ENCODE measurements at regions not wholly inside any gene's neighbourhood (a gene's known extent, or its start where the extent isn't known, plus 50 kb on each side); places are given as distances from the start of the nearest gene placed in this dataset.
A peak's percentile ranks its signal among the peaks of the same experiment; 100 is the strongest.

GRCh38 chr7:21194936-21195335, 232.9 kb upstream of the SP4 start:
- TF ChIP-seq FOXM1 (IDR thresholded peaks at IDR 0.05; ENCODE audit: borderline replicate concordance, low read depth) = no peak
- no peak for TF ChIP-seq USF1 (IDR thresholded peaks at IDR 0.05)
- TF ChIP-seq REST (IDR thresholded peaks at IDR 0.05; ENCODE audit: low read depth) = no peak
- no peak for TF ChIP-seq EGR1 (IDR thresholded peaks at IDR 0.05)
- TF ChIP-seq ZBTB7A (IDR thresholded peaks at IDR 0.05; ENCODE audit: low read depth) = no peak
- TF ChIP-seq TEAD4 (IDR thresholded peaks at IDR 0.05) = no peak
- no peak for TF ChIP-seq EP300 (IDR thresholded peaks at IDR 0.05; ENCODE audit: borderline replicate concordance)
- no peak for TF ChIP-seq MAX (IDR thresholded peaks at IDR 0.05)
- TF ChIP-seq TCF12 (IDR thresholded peaks at IDR 0.05; ENCODE audit: low read depth) = no peak
- no peak for TF ChIP-seq CEBPB (IDR thresholded peaks at IDR 0.05)
- TF ChIP-seq NFIC (IDR thresholded peaks at IDR 0.05) = no peak
- no peak for TF ChIP-seq CREB1 (IDR thresholded peaks at IDR 0.05; ENCODE audit: low read depth)
- TF ChIP-seq RAD21 (IDR thresholded peaks at IDR 0.05; ENCODE audit: low read depth) = no peak
- TF ChIP-seq TAF1 (IDR thresholded peaks at IDR 0.05; ENCODE audit: low read depth) = no peak
- TF ChIP-seq YY1 (IDR thresholded peaks at IDR 0.05; ENCODE audit: low read depth) = no peak

- peak; percentile 69 for TF ChIP-seq NFIC (IDR thresholded peaks at IDR 0.05)
- TF ChIP-seq FOXM1 (IDR thresholded peaks at IDR 0.05; ENCODE audit: borderline replicate concordance, low read depth) = no peak
- peak; percentile 42; the same call in 1 of the 2 replicates for TF ChIP-seq EP300 (IDR thresholded peaks at IDR 0.05; ENCODE audit: borderline replicate concordance)
Measured at GRCh38 chr7:21198921-21199320, 229.0 kb upstream of the SP4 start.

GRCh38 chr7:21200503-21200902, 227.4 kb upstream of the SP4 start:
- TF ChIP-seq REST (IDR thresholded peaks at IDR 0.05; ENCODE audit: low read depth) = no peak
- TF ChIP-seq TEAD4 (IDR thresholded peaks at IDR 0.05) = no peak
- no peak for TF ChIP-seq FOXM1 (IDR thresholded peaks at IDR 0.05; ENCODE audit: borderline replicate concordance, low read depth)
- no peak for TF ChIP-seq CEBPB (IDR thresholded peaks at IDR 0.05)
- no peak for TF ChIP-seq YY1 (IDR thresholded peaks at IDR 0.05; ENCODE audit: low read depth)
- no peak for TF ChIP-seq NFIC (IDR thresholded peaks at IDR 0.05)
- no peak for TF ChIP-seq TAF1 (IDR thresholded peaks at IDR 0.05; ENCODE audit: low read depth)
- TF ChIP-seq EP300 (IDR thresholded peaks at IDR 0.05; ENCODE audit: borderline replicate concordance) = no peak
- no peak for TF ChIP-seq RAD21 (IDR thresholded peaks at IDR 0.05; ENCODE audit: low read depth)
- TF ChIP-seq TCF12 (IDR thresholded peaks at IDR 0.05; ENCODE audit: low read depth) = no peak
- no peak for TF ChIP-seq CREB1 (IDR thresholded peaks at IDR 0.05; ENCODE audit: low read depth)

GRCh38 chr7:21214657-21215056, 213.2 kb upstream of the SP4 start:
- TF ChIP-seq EP300 (IDR thresholded peaks at IDR 0.05; ENCODE audit: borderline replicate concordance) = no peak
- TF ChIP-seq CREB1 (IDR thresholded peaks at IDR 0.05; ENCODE audit: low read depth) = no peak
- no peak for TF ChIP-seq RAD21 (IDR thresholded peaks at IDR 0.05; ENCODE audit: low read depth)
- TF ChIP-seq USF1 (IDR thresholded peaks at IDR 0.05) = no peak
- TF ChIP-seq TCF12 (IDR thresholded peaks at IDR 0.05; ENCODE audit: low read depth) = no peak
- no peak for TF ChIP-seq MAX (IDR thresholded peaks at IDR 0.05)
- no peak for TF ChIP-seq TAF1 (IDR thresholded peaks at IDR 0.05; ENCODE audit: low read depth)
- no peak for TF ChIP-seq EGR1 (IDR thresholded peaks at IDR 0.05)
- no peak for TF ChIP-seq NFIC (IDR thresholded peaks at IDR 0.05)
- TF ChIP-seq YY1 (IDR thresholded peaks at IDR 0.05; ENCODE audit: low read depth) = no peak
- TF ChIP-seq FOXM1 (IDR thresholded peaks at IDR 0.05; ENCODE audit: borderline replicate concordance, low read depth) = no peak
- no peak for TF ChIP-seq TEAD4 (IDR thresholded peaks at IDR 0.05)
- TF ChIP-seq REST (IDR thresholded peaks at IDR 0.05; ENCODE audit: low read depth) = no peak
- no peak for TF ChIP-seq CEBPB (IDR thresholded peaks at IDR 0.05)
